ENCODE measurements at regions not wholly inside any gene's neighbourhood (a gene's known extent, or its start where the extent isn't known, plus 50 kb on each side); places are given as distances from the start of the nearest gene placed in this dataset.

- TF ChIP-seq CTCF (IDR thresholded peaks at IDR 0.05; ENCODE audit: control extremely low read depth, extremely low read depth): no peak
- 90 to 92% methylated on average over 6 of the region's 6 CpGs for WGBS, 2 donors
- DNase-seq: no peak
- Histone ChIP-seq H3K27ac (ENCODE audit: low read depth in 1 of 2, low read length in 1 of 2) (no peak overlapping the region), H3K27me3 (ENCODE audit: control insufficient read depth in 3 of 3, insufficient read depth in 3 of 3, low read length in 2 of 3) (no peaks in the 10 kb centered on the region), H3K9me3 (ENCODE audit: control insufficient read depth in 4 of 4, insufficient read depth in 3 of 4, low read length in 3 of 4) (peaks cover 0 to 4% (median 0%) of the 10 kb centered on the region in 4 donors), H3K36me3 (ENCODE audit: control insufficient read depth in 4 of 4, insufficient read depth in 4 of 4, low read length in 4 of 4) (no peaks in the 10 kb centered on the region), H3K4me1 (ENCODE audit: control insufficient read depth in 5 of 5, insufficient read depth in 5 of 5, low read length in 5 of 5) (peaks cover 0 to 58% (median 27%) of the 10 kb centered on the region in 5 donors), H3K9ac (ENCODE audit: insufficient read depth in 1 of 2, low read length in 2 of 2) (peak overlapping the region in 1 of 2 donors; percentile 42), H3K4me3 (no peak overlapping the region)
- no peak for ATAC-seq (ENCODE audit: insufficient read depth, low FRiP score)
Measured at GRCh38 chr11:76269247-76269646, 62.9 kb upstream of the WNT11 start.

- no peak for TF ChIP-seq CTCF (IDR thresholded peaks at IDR 0.05; ENCODE audit: control extremely low read depth, extremely low read depth)
- no peak overlapping the region for H3K9ac ChIP-seq (ENCODE audit: insufficient read depth in 1 of 2, low read length in 2 of 2)
- H3K27ac ChIP-seq (ENCODE audit: low read depth in 1 of 2, low read length in 1 of 2): no peak overlapping the region
Measured at GRCh38 chr11:76268498-76268897, 62.2 kb upstream of the WNT11 start.

GRCh38 chr11:76267556-76267955 is 61.3 kb upstream of the WNT11 start:
- peak; percentile 56 to 84 (median 79) for DNase-seq
- WGBS, 2 donors: 83 to 86% methylated on average over 6 of the region's 6 CpGs
- H3K36me3 ChIP-seq (ENCODE audit: control insufficient read depth in 4 of 4, insufficient read depth in 4 of 4, low read length in 4 of 4): no peaks in the 10 kb centered on the region
- no peak overlapping the region for H3K4me3 ChIP-seq
- no peak for TF ChIP-seq CTCF (IDR thresholded peaks at IDR 0.05; ENCODE audit: control extremely low read depth, extremely low read depth)
- H3K27ac ChIP-seq (ENCODE audit: low read depth in 1 of 2, low read length in 1 of 2): no peak overlapping the region
- peaks cover 0 to 58% (median 27%) of the 10 kb centered on the region in 5 donors for H3K4me1 ChIP-seq (ENCODE audit: control insufficient read depth in 5 of 5, insufficient read depth in 5 of 5, low read length in 5 of 5)
- no peak for ATAC-seq (ENCODE audit: insufficient read depth, low FRiP score)
- H3K9ac ChIP-seq (ENCODE audit: insufficient read depth in 1 of 2, low read length in 2 of 2): no peak overlapping the region
- no peaks in the 10 kb centered on the region for H3K27me3 ChIP-seq (ENCODE audit: control insufficient read depth in 3 of 3, insufficient read depth in 3 of 3, low read length in 2 of 3)
- no peaks in the 10 kb centered on the region for H3K9me3 ChIP-seq (ENCODE audit: control insufficient read depth in 4 of 4, insufficient read depth in 3 of 4, low read length in 3 of 4)

More at GRCh38 chr11:76268498-76268897, 62.2 kb upstream of the WNT11 start:
- no peak overlapping the region for H3K4me3 ChIP-seq
- H3K36me3 ChIP-seq (ENCODE audit: control insufficient read depth in 4 of 4, insufficient read depth in 4 of 4, low read length in 4 of 4): no peaks in the 10 kb centered on the region
- ATAC-seq (ENCODE audit: insufficient read depth, low FRiP score): no peak
- no peak for DNase-seq
- peaks cover 0 to 58% (median 27%) of the 10 kb centered on the region in 5 donors for H3K4me1 ChIP-seq (ENCODE audit: control insufficient read depth in 5 of 5, insufficient read depth in 5 of 5, low read length in 5 of 5)
- H3K9me3 ChIP-seq (ENCODE audit: control insufficient read depth in 4 of 4, insufficient read depth in 3 of 4, low read length in 3 of 4): no peaks in the 10 kb centered on the region
- H3K27me3 ChIP-seq (ENCODE audit: control insufficient read depth in 3 of 3, insufficient read depth in 3 of 3, low read length in 2 of 3): no peaks in the 10 kb centered on the region

Data from lung (tissue), 11 donors.